ENCODE measurements at regions not wholly inside any gene's neighbourhood (a gene's known extent, or its start where the extent isn't known, plus 50 kb on each side); places are given as distances from the start of the nearest gene placed in this dataset.

GRCh38 chr16:82229800-82230619 lies 60.0 kb upstream of the MPHOSPH6 start (continued):
- no peak for TF ChIP-seq CREB3 (tag; conservative IDR thresholded peaks at IDR 0.05; ENCODE audit: low read depth)
- no peak for TF ChIP-seq ZNF717 (CRISPR knock-in tag; IDR thresholded peaks at IDR 0.05)
- no peak for TF ChIP-seq MAZ (CRISPR knock-in tag; conservative IDR thresholded peaks at IDR 0.05 in 1 of 2, IDR thresholded peaks at IDR 0.05 in 1 of 2)
- TF ChIP-seq CREB3L1 (IDR thresholded peaks at IDR 0.05; ENCODE audit: borderline replicate concordance, low read depth): no peak
- no peak for TF ChIP-seq ZNF561 (CRISPR knock-in tag; conservative IDR thresholded peaks at IDR 0.05)
- TF ChIP-seq E2F1 (CRISPR knock-in tag; IDR thresholded peaks at IDR 0.05): no peak
- TF ChIP-seq MTA3 (IDR thresholded peaks at IDR 0.05; ENCODE audit: borderline replicate concordance): no peak
- TF ChIP-seq CREM (IDR thresholded peaks at IDR 0.05; ENCODE audit: low read depth): 0 out of 2 replicates have a peak, but pooled peaks have one; percentile 13
- no peak for TF ChIP-seq TBP (optimal IDR thresholded peaks at IDR 0.05; ENCODE audit: low read depth, low read length)
- no peak for TF ChIP-seq PHB (CRISPR knock-in tag; IDR thresholded peaks at IDR 0.05)
- no peak for TF ChIP-seq FOXO4 (CRISPR knock-in tag; IDR thresholded peaks at IDR 0.05)
- no peak for TF ChIP-seq MEIS2 (IDR thresholded peaks at IDR 0.05; ENCODE audit: partially characterized antibody)
- no peak for TF ChIP-seq ZFP36 (IDR thresholded peaks at IDR 0.05; ENCODE audit: low read depth, low read length, partially characterized antibody)
- no peak for TF ChIP-seq RBM15 (IDR thresholded peaks at IDR 0.05; ENCODE audit: insufficient read depth, low read length)
- no peak for TF ChIP-seq SIRT6 (IDR thresholded peaks at IDR 0.05; ENCODE audit: low read depth, low read length)
- TF ChIP-seq CGGBP1 (CRISPR knock-in tag; IDR thresholded peaks at IDR 0.05): no peak
- no peak for TF ChIP-seq NCOR1 (IDR thresholded peaks at IDR 0.05)
- no peak for TF ChIP-seq BMI1 (IDR thresholded peaks at IDR 0.05; ENCODE audit: low read length)
- no peak for TF ChIP-seq ZNF232 (CRISPR knock-in tag; IDR thresholded peaks at IDR 0.05)
- no peak for TF ChIP-seq HOXB6 (CRISPR knock-in tag; IDR thresholded peaks at IDR 0.05; ENCODE audit: borderline replicate concordance)

Data from K562 (cell line).